ENCODE measurements at regions not wholly inside any gene's neighbourhood (a gene's known extent, or its start where the extent isn't known, plus 50 kb on each side); places are given as distances from the start of the nearest gene placed in this dataset.

- H3K4me3 ChIP-seq = no peak overlapping the region
- no peak for TF ChIP-seq CTCF (IDR thresholded peaks at IDR 0.05)
- no peaks in the 10 kb centered on the region for H3K9me3 ChIP-seq
- H3K27ac ChIP-seq = no peak overlapping the region
- no peaks in the 10 kb centered on the region for H3K36me3 ChIP-seq
- DNase-seq (ENCODE audit: low spot score in 2 of 2) = no peak
- intact Hi-C loops (cut with DNase I) = no loop called here
- no peaks in the 10 kb centered on the region for H3K27me3 ChIP-seq
- no peaks in the 10 kb centered on the region for H3K4me1 ChIP-seq
Observed at GRCh38 chr10:52514481-52514880, 200.4 kb downstream of the DKK1 start.

GRCh38 chr10:52517012-52517411 lies 202.9 kb downstream of the DKK1 start:
- no peak overlapping the region for H3K4me3 ChIP-seq
- DNase-seq (ENCODE audit: low spot score in 2 of 2) = no peak
- intact Hi-C loops (cut with DNase I) = no loop called here
- no peaks in the 10 kb centered on the region for H3K27me3 ChIP-seq
- TF ChIP-seq CTCF (IDR thresholded peaks at IDR 0.05) = no peak
- H3K4me1 ChIP-seq = no peaks in the 10 kb centered on the region
- H3K36me3 ChIP-seq = no peaks in the 10 kb centered on the region
- H3K27ac ChIP-seq = no peak overlapping the region
- no peaks in the 10 kb centered on the region for H3K9me3 ChIP-seq

- Histone ChIP-seq H3K4me3 (no peak overlapping the region), H3K27ac (no peak overlapping the region), H3K9me3 (no peaks in the 10 kb centered on the region), H3K27me3 (no peaks in the 10 kb centered on the region), H3K36me3 (no peaks in the 10 kb centered on the region), H3K4me1 (no peaks in the 10 kb centered on the region)
- TF ChIP-seq CTCF (IDR thresholded peaks at IDR 0.05) = no peak
- DNase-seq (ENCODE audit: low spot score in 2 of 2) = no peak
- intact Hi-C loops (cut with DNase I) = no loop called here
Observed at GRCh38 chr10:52523696-52524095, 209.6 kb downstream of the DKK1 start.

- H3K27ac ChIP-seq = no peak overlapping the region
- no peaks in the 10 kb centered on the region for H3K4me1 ChIP-seq
- no peak for DNase-seq (ENCODE audit: low spot score in 2 of 2)
- no peaks in the 10 kb centered on the region for H3K27me3 ChIP-seq
- intact Hi-C loops (cut with DNase I) = no loop called here
- H3K9me3 ChIP-seq = no peaks in the 10 kb centered on the region
- no peak for TF ChIP-seq CTCF (IDR thresholded peaks at IDR 0.05)
- H3K36me3 ChIP-seq = no peaks in the 10 kb centered on the region
- no peak overlapping the region for H3K4me3 ChIP-seq
Observed at GRCh38 chr10:52525761-52526160, 211.7 kb downstream of the DKK1 start.

- no peaks in the 10 kb centered on the region for H3K36me3 ChIP-seq
- no peak overlapping the region for H3K4me3 ChIP-seq
- H3K9me3 ChIP-seq = no peaks in the 10 kb centered on the region
- H3K27ac ChIP-seq = no peak overlapping the region
- DNase-seq (ENCODE audit: low spot score in 2 of 2) = no peak
- intact Hi-C loops (cut with DNase I) = no loop called here
- no peaks in the 10 kb centered on the region for H3K27me3 ChIP-seq
- no peak for TF ChIP-seq CTCF (IDR thresholded peaks at IDR 0.05)
- H3K4me1 ChIP-seq = no peaks in the 10 kb centered on the region
Observed at GRCh38 chr10:52526251-52526823, 212.3 kb downstream of the DKK1 start.

All from ascending aorta (tissue), 2 donors.